SK-N-SH treated with all-trans-retinoic acid at 6 μM for 48 hours (cell line): ENCODE measurements at regions not wholly inside any gene's neighbourhood (a gene's known extent, or its start where the extent isn't known, plus 50 kb on each side); places are given as distances from the start of the nearest gene placed in this dataset.

ENCODE experiments used
- ATAC-seq: fragments of 200-7000 bp; cut with Tn5 transposase; 3 replicates; pipeline ENCODE4 v1.9.1; 2020; ENCODE audit warnings: mild to moderate bottlenecking, moderate library complexity
- ARNTL ChIP-seq: fragments of 450-650 bp; formaldehyde crosslinking; IDR thresholded peaks from 2 replicates; pipeline ENCODE4 v1.5.0; 2020; ENCODE audit warnings: low read depth, mild to moderate bottlenecking, moderate library complexity, borderline replicate concordance
- CREB5 ChIP-seq: fragments of 250-450 bp; sonication (Bioruptor Pico); IDR thresholded peaks from 2 replicates; pipeline ENCODE4 v1.5.1; 2020; ENCODE audit warnings: low read depth, mild to moderate bottlenecking, moderate library complexity
- CSDC2 ChIP-seq: fragments of 250-450 bp; sonication (Bioruptor Pico); IDR thresholded peaks from 2 replicates; pipeline ENCODE4 v1.5.0; 2020; ENCODE audit warnings: mild to moderate bottlenecking, moderate library complexity
- ESRRG ChIP-seq: fragments of 250-450 bp; sonication (Bioruptor Pico); IDR thresholded peaks from 2 replicates; pipeline ENCODE4 v1.6.1; 2021; ENCODE audit warnings: mild to moderate bottlenecking
- GLIS3 ChIP-seq: fragments of 250-450 bp; sonication (Bioruptor Pico); IDR thresholded peaks from 2 replicates; pipeline ENCODE4 v1.5.0; 2020; ENCODE audit warnings: mild to moderate bottlenecking, moderate library complexity
- ISL1 ChIP-seq: fragments of 250-450 bp; sonication (Bioruptor Pico); IDR thresholded peaks from 2 replicates; pipeline ENCODE4 v2.1.2; 2022; ENCODE audit warnings: mild to moderate bottlenecking, moderate library complexity
- OSR1 ChIP-seq: fragments of 250-450 bp; sonication (Bioruptor Pico); IDR thresholded peaks from 2 replicates; pipeline ENCODE4 v1.8.0; 2022; ENCODE audit warnings: moderate library complexity, mild to moderate bottlenecking, inconsistent platforms
- POU6F1 ChIP-seq: fragments of 250-450 bp; sonication (Bioruptor Pico); IDR thresholded peaks from 2 replicates; pipeline ENCODE4 v1.8.0; 2021; ENCODE audit warnings: low read depth, mild to moderate bottlenecking, moderate library complexity, borderline replicate concordance
- PPARA ChIP-seq: fragments of 250-450 bp; sonication (Bioruptor Pico); IDR thresholded peaks from 2 replicates; pipeline ENCODE4 v1.5.0; 2020; ENCODE audit warnings: mild to moderate bottlenecking, borderline replicate concordance
- SNAI2 ChIP-seq: fragments of 250-450 bp; sonication (Bioruptor Pico); IDR thresholded peaks from 2 replicates; pipeline ENCODE4 v1.5.0; 2020; ENCODE audit warnings: mild to moderate bottlenecking, moderate library complexity
- TCF4 ChIP-seq: fragments of 250-450 bp; sonication (Bioruptor Pico); IDR thresholded peaks from 2 replicates; pipeline ENCODE4 v1.8.0; 2021; ENCODE audit warnings: mild to moderate bottlenecking, moderate library complexity, borderline replicate concordance
- ZC3H10 ChIP-seq: fragments of 250-450 bp; sonication (Bioruptor Pico); IDR thresholded peaks from 2 replicates; pipeline ENCODE4 v1.5.1; 2021; ENCODE audit warnings: mild to moderate bottlenecking, moderate library complexity
- ZFP3 ChIP-seq: fragments of 250-450 bp; sonication (Bioruptor Pico); IDR thresholded peaks from 2 replicates; pipeline ENCODE4 v1.5.0; 2020; ENCODE audit warnings: mild to moderate bottlenecking, moderate library complexity
- ZFP30 ChIP-seq: fragments of 450-650 bp; formaldehyde crosslinking; IDR thresholded peaks from 2 replicates; pipeline ENCODE4 v1.5.0; 2022; ENCODE audit warnings: mild to moderate bottlenecking, moderate library complexity
- ZNF565 ChIP-seq: fragments of 450-650 bp; formaldehyde crosslinking; conservative IDR thresholded peaks from 2 replicates; pipeline ENCODE4 v1.5.0; 2020; ENCODE audit warnings: low read depth, mild to moderate bottlenecking, moderate library complexity
- ZNF70 ChIP-seq: fragments of 450-650 bp; formaldehyde crosslinking; IDR thresholded peaks from 2 replicates; pipeline ENCODE4 v1.5.0; 2020; ENCODE audit warnings: mild to moderate bottlenecking, moderate library complexity
- ZNF8 ChIP-seq: fragments of 450-650 bp; formaldehyde crosslinking; IDR thresholded peaks from 2 replicates; pipeline ENCODE4 v1.5.0; 2020; ENCODE audit warnings: mild to moderate bottlenecking, moderate library complexity
- TF ChIP-seq, protein P1 (sequence below): fragments of 250-450 bp; sonication (Bioruptor Pico); IDR thresholded peaks from 2 replicates; pipeline ENCODE4 v1.8.0; 2020; ENCODE audit warnings: mild to moderate bottlenecking, moderate library complexity, borderline replicate concordance

- no peak for TF ChIP-seq ARNTL (CRISPR knock-in tag)
- no peak for TF ChIP-seq CSDC2 (CRISPR knock-in tag)
- TF ChIP-seq POU6F1 (CRISPR knock-in tag): no peak
- no peak for TF ChIP-seq ZFP30 (CRISPR knock-in tag)
- TF ChIP-seq ZNF8 (CRISPR knock-in tag): no peak
- ATAC-seq: no peak
Measured at GRCh38 chr18:68086481-68086880, 570.0 kb upstream of the DSEL start.

GRCh38 chr18:68085251-68085650 lies 568.7 kb upstream of the DSEL start:
- ATAC-seq: no peak
- TF ChIP-seq CREB5 (CRISPR knock-in tag) (no peak), ZC3H10 (CRISPR knock-in tag) (no peak), PPARA (no peak), POU6F1 (CRISPR knock-in tag) (no peak), ZNF70 (CRISPR knock-in tag) (no peak), ESRRG (no peak), ISL1 (CRISPR knock-in tag) (no peak), ZFP30 (CRISPR knock-in tag) (no peak), ZNF565 (CRISPR knock-in tag) (no peak), OSR1 (CRISPR knock-in tag) (no peak), ZNF8 (CRISPR knock-in tag) (no peak), CSDC2 (CRISPR knock-in tag) (no peak)
- TF ChIP-seq, protein P1, sequence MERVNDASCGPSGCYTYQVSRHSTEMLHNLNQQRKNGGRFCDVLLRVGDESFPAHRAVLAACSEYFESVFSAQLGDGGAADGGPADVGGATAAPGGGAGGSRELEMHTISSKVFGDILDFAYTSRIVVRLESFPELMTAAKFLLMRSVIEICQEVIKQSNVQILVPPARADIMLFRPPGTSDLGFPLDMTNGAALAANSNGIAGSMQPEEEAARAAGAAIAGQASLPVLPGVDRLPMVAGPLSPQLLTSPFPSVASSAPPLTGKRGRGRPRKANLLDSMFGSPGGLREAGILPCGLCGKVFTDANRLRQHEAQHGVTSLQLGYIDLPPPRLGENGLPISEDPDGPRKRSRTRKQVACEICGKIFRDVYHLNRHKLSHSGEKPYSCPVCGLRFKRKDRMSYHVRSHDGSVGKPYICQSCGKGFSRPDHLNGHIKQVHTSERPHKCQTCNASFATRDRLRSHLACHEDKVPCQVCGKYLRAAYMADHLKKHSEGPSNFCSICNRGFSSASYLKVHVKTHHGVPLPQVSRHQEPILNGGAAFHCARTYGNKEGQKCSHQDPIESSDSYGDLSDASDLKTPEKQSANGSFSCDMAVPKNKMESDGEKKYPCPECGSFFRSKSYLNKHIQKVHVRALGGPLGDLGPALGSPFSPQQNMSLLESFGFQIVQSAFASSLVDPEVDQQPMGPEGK (CRISPR knock-in tag): no peak

DNA sequence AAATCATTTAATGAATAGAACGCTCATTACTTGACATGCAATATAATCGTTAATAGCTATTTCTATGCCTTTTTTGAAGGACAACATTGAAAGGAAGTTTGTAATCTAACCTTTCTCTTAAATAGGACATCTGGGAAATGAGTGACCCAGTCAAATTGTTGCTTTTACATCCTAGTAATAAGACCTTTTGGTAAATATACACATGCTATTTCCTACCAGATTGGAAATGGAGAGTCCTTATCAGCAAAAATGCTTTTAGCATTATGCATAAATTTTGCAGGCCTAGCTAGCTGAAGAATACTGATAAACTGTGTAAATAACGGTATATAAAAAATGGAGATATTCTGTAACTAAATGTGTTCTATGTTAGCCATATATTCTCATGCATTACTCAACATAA lies 567.3 kb upstream of the DSEL start:
- TF ChIP-seq ISL1 (CRISPR knock-in tag) (no peak), TCF4 (CRISPR knock-in tag) (no peak), SNAI2 (CRISPR knock-in tag) (no peak), ZFP3 (CRISPR knock-in tag) (no peak), CREB5 (CRISPR knock-in tag) (no peak)
- ATAC-seq: no peak

DNA sequence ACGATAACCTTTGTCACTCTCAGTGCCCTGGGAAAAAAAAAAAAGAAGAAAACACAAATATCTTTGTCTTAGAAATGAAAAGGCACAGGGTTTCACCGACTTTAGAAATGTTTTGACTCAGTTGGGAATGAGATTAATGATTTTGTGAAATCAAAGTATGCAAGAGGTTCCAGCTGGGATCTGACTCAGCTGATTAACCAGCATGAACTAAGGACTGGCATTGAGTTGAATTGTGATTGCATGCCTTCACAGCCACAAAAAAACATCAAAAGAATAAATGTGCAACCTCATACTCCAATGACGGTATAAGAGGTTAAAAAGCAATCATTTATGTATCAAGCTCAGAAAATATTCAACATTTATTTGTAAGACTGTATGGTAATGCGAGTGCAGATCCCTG lies 566.6 kb upstream of the DSEL start:
- TF ChIP-seq POU6F1 (CRISPR knock-in tag): no peak
- TF ChIP-seq ESRRG: no peak
- no peak for TF ChIP-seq GLIS3 (CRISPR knock-in tag)
- no peak; the same call in 2 of the 3 replicates for ATAC-seq
